H9 (cell line): ENCODE measurements at regions not wholly inside any gene's neighbourhood (a gene's known extent, or its start where the extent isn't known, plus 50 kb on each side); places are given as distances from the start of the nearest gene placed in this dataset.

Source experiments
- DNase-seq: peaks from one replicate; pipeline ENCODE4 v3.0.0-alpha.2; 2017
- H2AFZ ChIP-seq: one replicate; pipeline ENCODE4 v1.6.1; 2013; ENCODE audit warnings: mild to moderate bottlenecking, low read length, control low read depth, moderate library complexity
- H2AK5ac ChIP-seq: 2 replicates; pipeline ENCODE4 v1.6.1; 2013; ENCODE audit warnings: low read length, control low read depth, mixed read lengths; ENCODE audit not compliant: insufficient read length
- H2BK120ac ChIP-seq: one replicate; pipeline ENCODE4 v1.6.1; 2013; ENCODE audit warnings: low read depth, mild to moderate bottlenecking, low read length, control low read depth, inconsistent platforms; ENCODE audit not compliant: poor library complexity, severe bottlenecking
- H2BK12ac ChIP-seq: 2 replicates; pipeline ENCODE4 v1.6.1; 2013; ENCODE audit warnings: low read length, control low read depth, mixed read lengths, low read depth; ENCODE audit not compliant: insufficient read length
- H2BK15ac ChIP-seq: 2 replicates; pipeline ENCODE4 v1.6.1; 2013; ENCODE audit warnings: low read depth, low read length, control low read depth
- H2BK20ac ChIP-seq: one replicate; pipeline ENCODE4 v1.6.1; 2013; ENCODE audit warnings: low read depth, mild to moderate bottlenecking, low read length, control low read depth, inconsistent platforms; ENCODE audit not compliant: poor library complexity, severe bottlenecking
- H2BK5ac ChIP-seq: 2 replicates; pipeline ENCODE4 v1.6.1; 2013; ENCODE audit warnings: low read length, control low read depth, mixed read lengths; ENCODE audit not compliant: insufficient read length
- H3K14ac ChIP-seq: 2 replicates; pipeline ENCODE4 v1.6.1; 2013; ENCODE audit warnings: low read length, control low read depth; ENCODE audit not compliant: insufficient read depth
- H3K18ac ChIP-seq: 2 replicates; pipeline ENCODE4 v1.6.1; 2013; ENCODE audit warnings: low read depth, mild to moderate bottlenecking, mixed read lengths, low read length, control low read depth; ENCODE audit not compliant: insufficient read length
- H3K23ac ChIP-seq: 2 replicates; pipeline ENCODE4 v1.6.1; 2013; ENCODE audit warnings: low read length, control low read depth, mixed read lengths, low read depth; ENCODE audit not compliant: insufficient read length
- H3K23me2 ChIP-seq: 2 replicates; pipeline ENCODE4 v1.6.1; 2013; ENCODE audit warnings: low read depth, mild to moderate bottlenecking, mixed read lengths, low read length, control low read depth; ENCODE audit not compliant: insufficient read length, poor library complexity, severe bottlenecking
- H3K27ac ChIP-seq: 2 replicates; pipeline ENCODE4 v1.5.1; 2013; ENCODE audit warnings: low read length, control low read depth, mixed read lengths, low read depth; ENCODE audit not compliant: insufficient read length
- H3K27me3 ChIP-seq: 2 replicates; pipeline ENCODE4 v1.6.1; 2013; ENCODE audit warnings: low read length, control low read depth, inconsistent platforms; ENCODE audit not compliant: insufficient read depth
- H3K4ac ChIP-seq: 2 replicates; pipeline ENCODE4 v1.6.1; 2013; ENCODE audit warnings: low read depth, mild to moderate bottlenecking, control low read depth, inconsistent platforms, low read length, moderate library complexity
- H3K4me1 ChIP-seq: 2 replicates; pipeline ENCODE4 v1.6.1; 2013; ENCODE audit warnings: low read length, control low read depth, inconsistent platforms; ENCODE audit not compliant: insufficient read depth
- H3K4me2 ChIP-seq: 2 replicates; pipeline ENCODE4 v1.6.1; 2013; ENCODE audit warnings: low read length, control low read depth, mixed read lengths; ENCODE audit not compliant: insufficient read length, insufficient read depth
- H3K56ac ChIP-seq: 2 replicates; pipeline ENCODE4 v1.6.1; 2013; ENCODE audit warnings: low read depth, mild to moderate bottlenecking, mixed read lengths, low read length, control low read depth; ENCODE audit not compliant: insufficient read length
- H3K79me1 ChIP-seq: 2 replicates; pipeline ENCODE4 v1.6.1; 2013; ENCODE audit warnings: low read depth, mild to moderate bottlenecking, moderate library complexity, low read length, control low read depth, inconsistent platforms; ENCODE audit not compliant: insufficient read depth, poor library complexity, severe bottlenecking
- H3K79me2 ChIP-seq: 2 replicates; pipeline ENCODE4 v1.6.1; 2013; ENCODE audit warnings: low read length, control low read depth, inconsistent platforms; ENCODE audit not compliant: insufficient read depth
- H3K9ac ChIP-seq: 2 replicates; pipeline ENCODE4 v1.6.1; 2013; ENCODE audit warnings: low read length, control low read depth, mixed read lengths; ENCODE audit not compliant: insufficient read length; ENCODE audit errors: extremely low read depth
- H3K9me3 ChIP-seq: one replicate; pipeline ENCODE4 v1.6.1; 2013; ENCODE audit warnings: low read depth, low read length, inconsistent platforms; ENCODE audit not compliant: control insufficient read depth
- H3T11ph ChIP-seq: one replicate; pipeline ENCODE4 v1.6.1; 2013; ENCODE audit warnings: mild to moderate bottlenecking, low read length, control low read depth, inconsistent platforms
- H4K20me1 ChIP-seq: one replicate; pipeline ENCODE4 v1.6.1; 2013; ENCODE audit not compliant: control insufficient read depth, insufficient read length, insufficient read depth
- H4K5ac ChIP-seq: 2 replicates; pipeline ENCODE4 v1.6.1; 2013; ENCODE audit warnings: low read depth, mild to moderate bottlenecking, mixed read lengths, low read length, control low read depth; ENCODE audit not compliant: insufficient read length
- H4K8ac ChIP-seq: replicated peaks from 2 replicates; pipeline ENCODE4 v1.6.1; 2013; ENCODE audit warnings: low read length, control low read depth, mixed read lengths, low read depth; ENCODE audit not compliant: insufficient read length
- H4K91ac ChIP-seq: 2 replicates; pipeline ENCODE4 v1.6.1; 2013; ENCODE audit warnings: low read depth, mild to moderate bottlenecking, moderate library complexity, mixed read lengths, low read length, control low read depth; ENCODE audit not compliant: insufficient read length
- H3K27ac Mint-ChIP-seq, 3 experiments: 2 replicates in 2 of 3; 3 replicates in 1 of 3; pipeline ENCODE4 v1.8.0; 2020 to 2021; ENCODE audit warnings: mixed read lengths in 3 of 3, mild to moderate bottlenecking in 1 of 3, moderate library complexity in 1 of 3
- H3K27me3 Mint-ChIP-seq: 2 replicates; pipeline ENCODE4 v1.8.0; 2021; ENCODE audit warnings: low read depth, mild to moderate bottlenecking, moderate library complexity, mixed read lengths
- H3K36me3 Mint-ChIP-seq, 3 experiments: 2 replicates in 2 of 3; 3 replicates in 1 of 3; pipeline ENCODE4 v1.8.0; 2020 to 2021; ENCODE audit warnings: low read depth in 3 of 3, mixed read lengths in 3 of 3; ENCODE audit not compliant: insufficient read depth in 1 of 3
- H3K4me1 Mint-ChIP-seq, 2 experiments: 2 replicates each; pipeline ENCODE4 v1.8.0; 2020; ENCODE audit warnings: mixed read lengths in 2 of 2
- H3K4me3 Mint-ChIP-seq, 2 experiments: 2 replicates in 1 of 2; 3 replicates in 1 of 2; pipeline ENCODE4 v1.8.0; 2020 to 2021; ENCODE audit warnings: mild to moderate bottlenecking in 2 of 2, mixed read lengths in 2 of 2, moderate library complexity in 1 of 2
- H3K9me3 Mint-ChIP-seq, 2 experiments: 2 replicates in 1 of 2; 3 replicates in 1 of 2; pipeline ENCODE4 v1.8.0; 2020; ENCODE audit warnings: mild to moderate bottlenecking in 2 of 2, mixed read lengths in 2 of 2, moderate library complexity in 1 of 2
- WGBS: extraction: QIAGEN DNeasy Blood & Tissue Kit; methylation state at CpG from one replicate; pipeline ENCODE4 v1.1.7; 2013; ENCODE audit warnings: missing lambda C conversion rate, low lambda C conversion rate, mixed read lengths; ENCODE audit not compliant: insufficient read length; ENCODE audit errors: extremely low coverage; 5-methylcytosine and 5-hydroxymethylcytosine counted together
- TF ChIP-seq, protein P1 (sequence below): fragments of 200-600 bp; sonication (generic); conservative IDR thresholded peaks from 3 replicates; pipeline ENCODE4 v1.8.0; 2021; ENCODE audit warnings: antibody characterized with exemption, mild to moderate bottlenecking

DNA sequence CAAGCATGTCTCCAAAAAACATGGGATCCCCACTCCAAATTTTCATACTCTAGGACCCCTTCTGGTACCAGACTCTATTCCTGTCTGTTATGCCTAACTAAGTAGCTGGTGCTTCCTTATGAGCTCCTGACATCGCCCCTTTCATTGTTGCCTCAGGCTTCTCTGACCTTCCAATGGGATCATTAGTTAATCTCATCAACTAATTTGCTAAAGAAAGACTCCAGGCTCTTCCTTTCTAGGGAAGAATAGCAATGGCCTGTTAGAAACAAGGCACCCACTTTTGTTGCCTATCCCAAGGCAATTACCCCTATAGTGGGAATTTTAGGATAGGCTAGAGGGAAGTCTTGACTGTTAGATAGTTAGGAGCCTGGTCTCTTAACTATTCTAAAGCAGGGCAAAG lies 369.5 kb downstream of the MLLT3 start:
- no peak overlapping the region for H3K4me2 ChIP-seq
- no peaks in the 10 kb centered on the region for H3K79me1 ChIP-seq
- Mint-ChIP-seq H3K4me3 (no peak overlapping the region), H3K9me3 (peaks cover 0 to 5% of the 10 kb centered on the region in 2 experiments; a peak in 3 of 5 replicates), H3K27me3 (peaks cover 8% of the 10 kb centered on the region), H3K4me1 (peaks cover 9 to 10% of the 10 kb centered on the region in 2 experiments), H3K27ac (no peak overlapping the region), H3K36me3 (peaks cover 0 to 9% (median 1%) of the 10 kb centered on the region in 3 experiments; a peak in 2 of 7 replicates)
- H3K56ac ChIP-seq = no peak overlapping the region
- no peak overlapping the region for H3K4ac ChIP-seq
- no peak overlapping the region for H2BK120ac ChIP-seq
- no peaks in the 10 kb centered on the region for H4K20me1 ChIP-seq
- H3K9ac ChIP-seq = no peak overlapping the region
- H3K14ac ChIP-seq = no peak overlapping the region
- no peak overlapping the region for H4K8ac ChIP-seq
- no peak overlapping the region for H2BK5ac ChIP-seq
- H3K27ac ChIP-seq = no peak overlapping the region
- DNase-seq = no peak
- no peak overlapping the region for H2AK5ac ChIP-seq
- H3K27me3 ChIP-seq = no peaks in the 10 kb centered on the region
- no peak overlapping the region for H2BK12ac ChIP-seq
- no peak overlapping the region for H2AFZ ChIP-seq
- H3K79me2 ChIP-seq = no peaks in the 10 kb centered on the region
- no peaks in the 10 kb centered on the region for H3K23me2 ChIP-seq
- H3K23ac ChIP-seq = no peak overlapping the region
- H4K5ac ChIP-seq = no peak overlapping the region
- no peaks in the 10 kb centered on the region for H3K4me1 ChIP-seq
- no CpG with 5 or more reads among the region's 1 CpG for WGBS
- H4K91ac ChIP-seq = no peak overlapping the region
- H3K18ac ChIP-seq = no peak overlapping the region
- no peak overlapping the region for H3T11ph ChIP-seq
- TF ChIP-seq, protein P1, sequence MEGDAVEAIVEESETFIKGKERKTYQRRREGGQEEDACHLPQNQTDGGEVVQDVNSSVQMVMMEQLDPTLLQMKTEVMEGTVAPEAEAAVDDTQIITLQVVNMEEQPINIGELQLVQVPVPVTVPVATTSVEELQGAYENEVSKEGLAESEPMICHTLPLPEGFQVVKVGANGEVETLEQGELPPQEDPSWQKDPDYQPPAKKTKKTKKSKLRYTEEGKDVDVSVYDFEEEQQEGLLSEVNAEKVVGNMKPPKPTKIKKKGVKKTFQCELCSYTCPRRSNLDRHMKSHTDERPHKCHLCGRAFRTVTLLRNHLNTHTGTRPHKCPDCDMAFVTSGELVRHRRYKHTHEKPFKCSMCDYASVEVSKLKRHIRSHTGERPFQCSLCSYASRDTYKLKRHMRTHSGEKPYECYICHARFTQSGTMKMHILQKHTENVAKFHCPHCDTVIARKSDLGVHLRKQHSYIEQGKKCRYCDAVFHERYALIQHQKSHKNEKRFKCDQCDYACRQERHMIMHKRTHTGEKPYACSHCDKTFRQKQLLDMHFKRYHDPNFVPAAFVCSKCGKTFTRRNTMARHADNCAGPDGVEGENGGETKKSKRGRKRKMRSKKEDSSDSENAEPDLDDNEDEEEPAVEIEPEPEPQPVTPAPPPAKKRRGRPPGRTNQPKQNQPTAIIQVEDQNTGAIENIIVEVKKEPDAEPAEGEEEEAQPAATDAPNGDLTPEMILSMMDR = no peak
- no peaks in the 10 kb centered on the region for H3K9me3 ChIP-seq
- no peak overlapping the region for H2BK15ac ChIP-seq
- H2BK20ac ChIP-seq = no peak overlapping the region
